ENCODE measurements at regions not wholly inside any gene's neighbourhood (a gene's known extent, or its start where the extent isn't known, plus 50 kb on each side); places are given as distances from the start of the nearest gene placed in this dataset.
"Not testable (repeated sequence)": the region's sequence is repeated elsewhere in the genome, so short reads cannot be mapped to it uniquely, and the experiment has no call there.

DNA sequence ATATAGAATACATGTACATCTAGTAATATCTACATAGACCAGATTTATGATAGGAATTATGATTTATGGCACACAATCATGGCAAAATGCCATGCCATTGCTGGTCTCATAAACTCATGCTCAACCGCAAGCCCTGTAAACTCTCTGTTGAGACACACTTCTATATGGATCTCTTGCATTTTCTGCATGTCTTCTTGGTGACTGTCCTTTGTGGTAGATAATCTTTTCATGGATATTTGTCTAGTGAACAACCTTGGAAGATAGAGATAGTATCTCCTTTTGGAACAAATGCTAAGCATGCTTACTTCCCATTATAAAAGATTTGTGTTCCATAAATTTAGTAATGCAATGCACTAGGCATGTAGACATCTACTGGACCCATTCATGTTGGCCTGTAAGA is 328.0 kb downstream of the NAF1 start:
- DNase-seq = no peak

DNA sequence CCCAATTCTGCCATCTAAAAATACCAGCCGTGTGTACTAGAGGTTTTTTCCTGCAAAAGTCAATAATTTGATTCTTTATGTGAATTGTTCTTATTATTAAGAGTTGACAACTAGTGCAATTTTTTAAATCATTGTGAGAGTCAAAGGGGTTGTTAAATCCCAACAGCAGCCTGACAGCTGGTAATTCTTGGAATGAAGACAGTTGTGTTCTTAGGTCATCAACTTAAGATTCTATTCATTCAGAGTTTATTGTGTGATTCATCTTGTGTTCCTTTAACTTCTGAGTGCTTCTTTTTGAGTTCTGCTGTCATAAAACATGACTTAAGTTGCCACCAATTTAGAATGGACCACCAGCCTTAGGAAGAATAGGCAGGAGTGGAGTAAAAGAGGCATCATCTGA is 329.0 kb downstream of the NAF1 start:
- no peak for DNase-seq

DNA sequence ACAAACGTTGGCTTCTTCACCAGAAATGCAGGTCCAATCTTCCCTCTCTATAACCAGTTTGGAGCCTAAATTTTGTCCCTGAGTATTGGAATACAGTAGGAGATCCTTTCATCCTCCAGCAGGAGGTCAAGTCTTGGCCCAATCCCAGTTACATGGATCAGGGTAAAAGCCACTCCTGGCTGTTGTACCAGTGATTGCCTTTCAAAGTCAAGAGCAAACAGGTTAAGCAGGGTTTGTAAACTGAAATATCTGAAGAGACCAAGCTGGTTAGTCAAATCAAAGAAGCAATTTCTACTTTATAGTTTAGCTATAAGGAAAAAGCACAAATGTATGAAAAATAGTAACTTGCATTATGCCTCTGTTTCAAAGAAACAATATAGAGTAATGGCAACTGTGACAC is 329.4 kb downstream of the NAF1 start:
- no peak for DNase-seq

DNA sequence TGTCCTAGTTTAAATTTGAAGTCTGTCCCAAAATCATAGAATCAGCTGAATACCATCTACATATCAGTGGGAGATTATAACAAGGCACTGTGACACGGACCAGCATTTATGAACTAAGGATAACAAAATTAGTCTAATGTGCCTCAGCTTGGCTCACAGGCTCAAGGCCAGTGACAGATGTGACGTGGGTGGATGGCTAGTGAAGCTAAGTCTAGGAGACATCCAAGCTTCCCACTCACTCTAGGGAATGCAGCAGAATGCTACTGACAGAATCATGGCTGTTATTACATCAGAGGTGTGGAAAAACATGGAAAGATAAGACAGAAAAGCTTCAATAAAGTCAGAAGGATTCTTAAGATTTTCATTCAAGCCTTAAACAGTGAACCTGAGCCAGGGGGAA is 329.9 kb downstream of the NAF1 start:
- no peak for DNase-seq

- not testable (repeated sequence) for DNase-seq
Measured at GRCh38 chr4:162836258-162836657, 330.4 kb downstream of the NAF1 start.

DNA sequence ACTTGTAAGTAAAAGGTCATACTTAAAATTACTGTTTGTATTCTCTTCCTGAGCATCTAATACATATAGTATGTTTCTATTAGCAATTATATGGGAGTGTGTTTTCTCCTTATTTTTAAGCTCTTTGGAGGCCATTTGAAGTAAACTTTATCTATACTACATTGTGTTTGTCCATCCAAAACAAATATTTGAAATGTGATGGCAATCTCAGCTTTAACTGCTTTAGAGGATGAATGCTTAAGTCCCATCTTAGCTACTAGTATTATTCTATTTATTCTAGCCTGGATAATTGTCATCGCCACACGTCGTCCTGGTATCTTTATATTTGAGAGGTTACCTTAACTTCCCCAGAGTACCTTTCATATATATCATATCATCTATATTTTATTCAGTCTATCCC is 335.8 kb downstream of the NAF1 start:
- no peak for DNase-seq

DNA sequence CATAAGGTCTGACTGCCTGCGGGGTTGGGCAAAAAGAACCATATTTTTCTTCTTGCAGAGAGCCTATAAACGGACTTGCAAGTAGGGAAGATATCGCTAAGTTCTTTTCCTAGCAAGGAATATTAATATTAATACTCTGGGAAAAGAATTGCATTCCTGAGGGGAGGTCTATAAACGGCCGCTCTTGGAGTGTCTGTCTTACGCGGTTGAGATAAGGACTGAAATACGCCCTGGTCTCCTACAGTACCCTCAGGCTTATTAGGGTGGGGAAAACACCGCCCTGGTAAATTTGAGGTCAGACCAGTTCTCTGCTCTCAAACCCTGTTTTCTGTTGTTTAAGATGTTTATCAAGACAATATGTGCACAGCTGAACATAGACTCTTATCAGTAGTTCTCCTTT is 349.3 kb downstream of the NAF1 start:
- not testable (repeated sequence) for DNase-seq

GRCh38 chr4:162804351-162804924 is 362.3 kb downstream of the NAF1 start:
- no peak for DNase-seq

DNA sequence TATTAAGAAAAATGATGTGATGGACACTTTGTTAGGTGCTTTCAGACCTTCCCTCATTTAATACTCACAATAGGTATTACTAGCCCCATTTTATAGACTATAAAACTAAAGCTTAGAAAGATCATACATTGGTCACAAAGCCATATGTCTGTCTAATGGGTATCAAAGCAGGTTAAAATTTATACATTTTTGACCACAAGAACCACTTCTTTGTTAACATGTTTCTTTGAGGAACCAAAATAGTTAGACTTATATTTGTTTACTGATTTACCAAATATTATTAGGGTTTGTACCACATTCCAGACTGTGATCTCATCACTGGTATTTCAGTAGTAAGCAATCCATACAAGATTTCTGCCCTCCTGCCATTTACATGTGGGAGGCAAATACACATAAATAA is 363.3 kb downstream of the NAF1 start:
- no peak for DNase-seq

- DNase-seq = no peak
Measured at GRCh38 chr4:162797108-162797507, 369.6 kb downstream of the NAF1 start.

GRCh38 chr4:162793571-162793970 is 373.1 kb downstream of the NAF1 start:
- DNase-seq = no peak

DNA sequence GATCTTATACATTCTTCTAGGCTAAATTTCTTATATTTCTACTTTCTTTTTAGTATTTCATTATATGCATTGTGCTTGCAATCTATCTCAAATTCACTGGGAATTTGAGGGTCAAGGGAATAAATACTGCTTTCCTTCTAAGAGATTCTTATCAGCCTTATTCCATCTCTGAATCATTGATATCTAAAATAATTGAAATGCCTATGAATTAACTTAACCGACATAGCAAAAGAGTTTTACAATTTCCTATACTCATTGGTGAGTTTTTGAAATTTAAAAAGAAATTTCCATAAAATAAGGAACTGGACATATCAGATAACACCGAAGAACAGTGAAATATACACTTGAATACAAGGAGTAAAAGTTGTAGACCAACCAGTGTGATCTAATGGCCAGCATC is 373.7 kb downstream of the NAF1 start:
- no peak for DNase-seq

DNA sequence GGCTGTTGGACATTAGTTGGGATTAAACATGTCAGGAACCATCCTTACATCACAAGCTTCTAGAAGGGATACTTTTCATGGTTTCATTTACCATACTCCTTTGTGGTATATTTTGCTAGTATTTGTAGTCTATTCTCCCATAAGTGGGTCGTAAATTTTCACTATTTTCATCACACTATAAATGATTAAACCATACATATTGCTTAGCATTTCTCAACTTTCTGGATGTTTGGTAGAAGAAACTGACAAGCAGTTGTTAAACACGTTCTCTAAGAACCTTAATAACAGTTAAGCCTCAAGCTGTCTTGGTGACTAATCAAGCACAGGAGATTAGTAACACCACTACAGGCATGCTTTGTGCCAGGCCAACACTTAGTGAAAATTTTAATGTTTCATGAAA is 375.5 kb downstream of the NAF1 start:
- peak; percentile 77 for DNase-seq

- no peak for DNase-seq
Measured at GRCh38 chr4:162787120-162787519, 379.6 kb downstream of the NAF1 start.

- no peak for DNase-seq
Measured at GRCh38 chr4:162782778-162783525, 383.7 kb downstream of the NAF1 start.

DNA sequence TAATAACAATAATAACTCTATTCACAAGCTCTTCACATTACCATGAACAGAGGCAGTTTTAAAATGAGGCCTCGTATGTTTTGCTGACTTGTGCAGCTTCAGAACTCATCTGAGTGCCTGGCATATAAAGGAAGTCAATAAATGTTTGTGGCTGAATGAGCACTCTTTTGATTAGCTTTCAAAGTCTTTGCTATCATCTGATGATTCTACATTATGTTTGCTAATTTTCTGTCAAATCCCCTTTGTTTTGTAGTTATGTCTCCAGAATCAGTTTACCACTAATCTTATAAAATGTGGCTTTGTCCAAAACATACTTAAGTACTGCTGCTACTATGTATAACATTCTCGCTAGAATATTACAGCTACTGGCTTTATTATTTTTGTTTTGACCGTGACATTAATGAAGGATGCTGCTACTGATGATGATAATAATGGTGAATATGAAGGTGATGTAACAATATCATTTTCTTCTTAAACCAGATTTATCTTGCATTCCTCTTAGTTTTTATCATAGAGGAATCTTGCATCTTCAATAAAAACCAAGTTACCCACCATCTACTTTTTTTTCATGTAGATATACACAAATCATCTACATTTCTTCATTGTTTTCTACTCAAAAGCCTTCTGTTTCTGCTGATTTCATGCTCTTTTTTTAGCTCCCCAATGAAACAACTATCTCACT is 384.5 kb downstream of the NAF1 start:
- DNase-seq = no peak

GRCh38 chr4:162770761-162771490 is 395.8 kb downstream of the NAF1 start:
- no peak for DNase-seq

DNA sequence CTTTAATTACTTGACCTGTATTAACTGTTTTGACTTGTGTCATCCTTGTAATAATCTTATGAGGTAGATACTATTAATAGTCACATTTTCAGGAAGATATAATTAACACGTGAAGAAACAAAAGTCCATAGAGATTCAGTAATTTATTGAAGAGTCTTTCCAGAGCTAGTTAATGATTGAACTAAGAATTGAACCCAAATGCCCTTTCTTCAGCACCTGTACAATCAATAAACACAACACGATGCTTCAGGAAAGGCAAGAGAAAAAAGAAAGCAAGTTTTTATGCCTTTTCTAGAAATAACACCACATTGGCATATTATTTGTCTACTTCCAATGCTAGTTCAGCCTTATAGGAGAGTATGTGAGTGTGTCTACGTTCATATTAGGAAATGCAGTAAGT is 399.6 kb downstream of the NAF1 start:
- DNase-seq = no peak

DNA sequence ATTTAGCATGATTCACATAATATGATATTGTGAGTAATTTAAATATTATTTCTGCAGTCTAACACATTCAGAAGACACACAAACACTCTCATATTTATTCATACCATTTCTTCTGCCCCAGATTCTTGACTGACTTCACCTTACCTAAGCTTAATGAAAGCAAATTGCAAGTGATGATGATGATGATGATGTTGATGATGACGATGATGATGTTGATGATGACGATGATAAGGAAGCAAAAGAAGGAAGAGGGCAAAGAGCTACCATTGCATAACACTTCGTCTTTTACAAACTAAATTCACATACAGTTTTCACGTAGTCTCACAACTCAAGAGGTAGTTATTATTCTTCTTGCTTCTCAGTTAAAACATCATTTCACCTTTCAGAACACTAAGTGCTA is 404.7 kb downstream of the NAF1 start:
- no peak for DNase-seq

- DNase-seq = not testable (repeated sequence)
Measured at GRCh38 chr4:162740228-162740627, 426.5 kb downstream of the NAF1 start.

- DNase-seq = not testable (repeated sequence)
Measured at GRCh38 chr4:162739596-162739995, 427.1 kb downstream of the NAF1 start.

DNA sequence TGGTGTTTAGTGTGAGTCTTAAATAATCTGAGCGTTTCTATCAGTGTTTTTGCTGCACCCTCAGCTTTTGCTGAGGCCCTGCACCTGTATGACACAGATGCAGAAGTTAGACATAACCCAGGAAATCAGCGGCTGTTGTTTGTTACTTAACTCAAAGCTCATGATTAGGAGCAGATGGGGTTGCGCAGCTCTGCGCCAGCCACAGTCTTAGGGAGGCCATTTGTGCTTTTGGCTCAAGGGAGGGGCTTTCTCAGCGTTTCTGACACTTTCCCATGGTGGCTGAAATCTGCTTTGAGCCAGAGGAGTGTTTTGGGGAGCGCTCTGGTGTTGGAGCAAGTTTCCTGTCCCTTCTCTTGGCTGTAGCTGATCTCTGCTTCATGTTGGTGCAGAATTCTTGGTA is 433.8 kb downstream of the NAF1 start:
- DNase-seq = peak; percentile 90

DNA sequence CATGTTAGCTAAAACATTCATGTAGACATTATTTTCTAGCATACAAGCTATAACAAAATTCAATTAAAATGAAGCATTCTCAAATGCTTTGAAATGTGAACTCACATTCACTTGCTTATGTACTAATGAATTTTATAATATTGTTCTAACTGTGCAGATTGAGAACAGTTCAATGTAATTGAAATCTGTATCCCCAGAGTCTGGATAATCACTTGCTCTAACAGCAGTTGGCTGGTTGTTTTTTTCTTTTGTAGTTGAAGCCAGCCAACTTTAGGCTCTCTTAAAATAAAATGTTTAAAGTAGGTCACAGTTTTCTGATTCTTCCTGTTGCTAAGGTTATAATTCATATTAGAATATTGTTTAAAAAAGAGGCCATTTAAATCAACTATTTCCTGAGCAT is 438.9 kb downstream of the NAF1 start:
- DNase-seq = no peak

DNA sequence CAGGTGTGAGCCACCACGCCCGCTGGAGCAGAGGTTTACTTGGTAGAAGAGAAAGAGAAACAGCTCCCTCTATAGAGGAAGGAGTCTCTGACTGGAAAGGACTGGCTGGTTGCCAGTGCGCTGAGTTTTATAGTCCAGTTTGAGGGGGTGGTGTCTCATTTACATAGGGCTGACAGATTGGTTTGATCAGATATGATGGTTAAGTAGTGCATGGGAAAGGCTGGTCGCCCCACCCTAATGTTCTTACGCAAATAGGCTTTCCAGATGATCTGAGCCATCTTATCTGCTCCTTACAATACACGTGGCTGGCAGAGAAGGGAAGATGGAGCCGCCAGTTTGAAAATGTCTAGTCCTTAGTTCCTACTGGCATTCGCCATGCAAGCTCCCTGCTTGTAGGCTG is 439.5 kb downstream of the NAF1 start:
- peak; percentile 37 for DNase-seq
